GM04503 (cell line): ENCODE measurements at regions not wholly inside any gene's neighbourhood (a gene's known extent, or its start where the extent isn't known, plus 50 kb on each side); places are given as distances from the start of the nearest gene placed in this dataset.
"Not testable (repeated sequence)": the region's sequence is repeated elsewhere in the genome, so short reads cannot be mapped to it uniquely, and the experiment has no call there.

Source experiments
- DNase-seq: peaks from one replicate; pipeline ENCODE4 v3.0.0-alpha.2; 2012; ENCODE audit warnings: low read depth

DNA sequence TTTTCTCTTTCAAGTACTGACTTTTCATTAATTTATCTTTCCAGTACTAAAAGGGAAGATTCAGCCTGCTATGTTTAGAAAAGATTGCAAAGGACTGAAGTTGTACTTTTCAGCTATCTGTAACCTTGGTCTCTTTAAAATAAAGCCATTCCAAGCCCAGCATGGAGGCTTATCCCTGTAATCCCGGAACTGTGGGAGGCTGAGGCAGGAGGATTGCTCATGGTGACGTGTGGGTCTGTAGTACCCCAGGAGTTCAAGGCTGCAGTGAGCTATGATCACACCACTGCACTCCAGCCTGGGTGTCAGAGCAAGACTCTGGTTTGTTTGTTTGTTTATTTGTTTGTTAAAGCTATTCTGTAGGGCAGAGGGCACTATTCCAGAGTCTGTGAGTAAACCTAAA lies 50.6 kb upstream of the TMEM170B start:
- no peak for DNase-seq

DNA sequence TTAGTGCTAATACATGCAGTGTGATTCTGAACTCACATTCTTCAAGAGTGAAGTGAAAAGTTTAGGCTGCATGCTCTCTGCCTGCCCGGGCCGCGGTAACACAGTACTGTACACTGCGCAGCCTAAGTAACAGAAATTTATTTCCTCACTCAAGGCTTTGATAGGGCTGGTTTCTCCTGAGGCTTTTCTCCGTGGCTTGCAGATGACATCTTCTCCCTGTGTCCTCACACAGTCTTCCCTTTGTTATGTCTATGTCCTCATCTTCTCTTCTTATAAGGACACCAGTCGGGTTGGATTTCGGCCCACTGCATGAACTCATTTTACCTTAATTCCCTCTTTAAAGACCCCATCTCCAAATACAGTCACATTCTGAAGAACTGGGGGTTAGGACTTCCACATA lies 51.1 kb upstream of the TMEM170B start:
- DNase-seq, result no peak

DNA sequence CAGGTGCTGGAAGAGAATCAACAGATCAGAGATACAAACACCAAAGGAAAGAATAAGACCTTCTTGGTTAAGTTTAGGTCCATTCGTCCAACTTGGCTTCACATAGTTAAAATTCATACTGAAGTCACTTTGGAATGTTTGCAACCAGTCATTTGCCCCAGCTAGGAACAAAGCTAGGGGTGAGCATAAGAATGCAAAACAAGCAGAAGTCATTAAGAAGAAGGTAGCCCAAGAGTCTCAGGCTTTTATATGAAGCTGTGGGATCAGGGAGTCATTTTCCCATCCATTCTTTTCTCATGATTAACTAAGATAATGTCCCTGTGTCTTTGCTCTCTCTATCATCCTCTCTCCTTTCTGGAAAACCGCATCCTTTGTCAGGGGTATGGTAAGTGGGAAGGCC lies 51.5 kb upstream of the TMEM170B start:
- DNase-seq, result no peak

GRCh38 chr6:11485271-11485670 lies 52.3 kb upstream of the TMEM170B start:
- DNase-seq, result no peak

- DNase-seq, result no peak
Observed at GRCh38 chr6:11484441-11484840, 53.1 kb upstream of the TMEM170B start.

GRCh38 chr6:11482616-11483015 lies 54.9 kb upstream of the TMEM170B start:
- no peak for DNase-seq

GRCh38 chr6:11480541-11480940 lies 57.0 kb upstream of the TMEM170B start:
- DNase-seq, result no peak

DNA sequence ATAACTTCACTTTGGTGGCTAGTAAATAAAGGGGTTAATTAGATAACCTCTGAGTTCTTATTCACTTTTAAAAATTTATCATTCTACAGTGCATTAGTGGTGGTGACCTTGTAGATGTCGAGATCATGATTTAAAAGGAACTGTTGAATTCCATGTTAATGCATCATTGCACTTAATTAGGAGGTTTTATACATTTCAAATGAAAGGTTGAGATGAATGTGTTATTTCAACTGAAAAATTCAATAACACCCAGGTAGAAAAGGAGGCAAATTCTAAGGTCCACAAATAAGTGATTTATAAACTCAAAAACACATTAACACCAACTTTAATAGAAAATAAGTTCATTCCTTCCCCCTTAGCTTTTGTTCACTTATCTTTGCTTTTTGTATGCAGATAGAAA lies 58.3 kb upstream of the TMEM170B start:
- DNase-seq, result no peak

- DNase-seq, result no peak
Observed at GRCh38 chr6:11478586-11478985, 59.0 kb upstream of the TMEM170B start.

DNA sequence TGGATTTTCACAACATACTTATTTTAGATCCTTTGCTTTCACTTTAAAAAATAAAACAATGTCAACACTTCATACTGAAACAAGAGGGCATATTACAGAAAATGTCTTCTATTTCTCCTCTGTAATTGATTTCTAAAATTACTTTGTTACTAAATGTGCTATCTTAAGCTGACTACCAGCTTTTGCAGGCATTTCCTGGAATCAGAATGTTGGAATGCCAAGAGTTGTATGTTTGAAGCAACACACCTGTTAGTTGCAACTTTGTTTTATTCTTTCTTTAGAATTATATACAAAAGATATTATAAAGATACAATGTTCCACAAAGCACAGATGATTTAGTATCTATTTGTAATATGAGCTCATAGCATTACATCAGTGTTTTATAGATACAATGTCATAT lies 62.5 kb upstream of the TMEM170B start:
- DNase-seq, result no peak

DNA sequence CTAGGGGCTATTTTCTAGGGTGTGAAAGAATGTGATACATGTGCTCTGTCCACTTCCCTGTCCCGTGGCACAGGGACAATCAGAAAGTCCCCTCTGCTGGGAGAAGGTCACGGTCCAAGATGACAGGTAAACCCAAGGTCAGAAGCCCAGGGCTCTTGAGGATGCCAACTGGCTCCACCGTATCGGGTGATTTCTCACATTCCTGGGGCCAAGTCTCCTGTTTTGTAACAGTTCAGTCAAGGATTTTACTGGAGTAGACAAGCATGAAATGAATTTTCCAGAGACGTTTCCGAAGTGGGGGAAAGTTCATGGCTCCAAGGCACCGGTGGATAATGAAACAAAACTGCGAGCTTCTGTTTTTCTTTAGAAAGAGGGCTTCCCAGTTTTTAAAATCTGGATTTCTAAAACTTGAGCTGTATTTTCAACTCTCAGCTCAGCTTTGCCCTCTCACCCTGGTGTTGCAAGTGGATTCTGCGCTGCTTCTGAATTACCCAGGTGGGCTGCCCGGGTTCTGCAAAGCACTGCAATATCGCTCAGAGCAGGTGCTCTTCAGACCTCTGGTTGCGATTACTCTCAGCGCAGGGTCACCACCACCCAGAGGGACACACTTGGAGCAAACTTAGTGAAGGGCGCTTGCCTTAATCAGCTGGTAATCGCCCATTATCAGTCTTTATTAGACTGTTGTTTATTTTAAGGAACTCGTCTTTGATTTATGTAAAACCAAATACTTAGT lies 64.4 kb upstream of the TMEM170B start:
- no peak for DNase-seq

DNA sequence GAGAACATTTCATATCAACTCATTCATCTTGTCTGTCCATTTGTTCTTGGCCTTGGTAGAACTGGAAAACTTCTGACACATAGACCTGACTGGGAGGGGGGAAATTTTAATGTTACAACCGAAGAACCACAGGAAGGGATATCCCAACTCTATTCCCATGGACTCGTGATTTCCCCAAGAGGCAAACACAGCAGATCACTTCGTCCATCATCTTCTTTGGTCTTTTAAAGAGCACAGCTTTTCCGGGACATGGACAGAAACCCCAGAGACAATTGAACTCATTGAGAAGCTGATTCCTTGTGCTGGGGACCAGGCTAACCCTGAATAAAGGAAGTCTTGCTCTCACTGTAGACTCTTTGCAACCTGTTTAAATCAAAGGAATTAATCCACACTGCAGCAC lies 66.3 kb upstream of the TMEM170B start:
- no peak for DNase-seq

DNA sequence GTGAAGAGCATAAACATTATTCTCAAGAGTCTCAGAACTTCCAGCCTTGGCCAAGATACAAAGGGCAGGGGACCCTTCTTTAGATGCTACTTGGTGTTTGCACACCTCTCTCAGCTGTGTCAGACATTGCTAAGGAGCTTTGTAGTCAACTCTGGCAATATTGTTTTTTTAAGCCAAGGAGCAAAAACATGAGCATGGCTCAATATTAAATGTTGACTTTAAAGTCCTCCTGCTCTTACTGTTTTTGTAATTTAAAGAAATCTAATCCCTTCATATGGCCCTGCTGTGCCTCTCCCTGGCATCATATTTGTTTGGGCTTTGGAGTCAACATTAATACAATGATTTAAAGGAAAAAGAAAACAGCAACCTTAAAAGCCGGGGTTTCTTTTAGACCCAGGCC lies 67.9 kb upstream of the TMEM170B start:
- DNase-seq, result no peak

DNA sequence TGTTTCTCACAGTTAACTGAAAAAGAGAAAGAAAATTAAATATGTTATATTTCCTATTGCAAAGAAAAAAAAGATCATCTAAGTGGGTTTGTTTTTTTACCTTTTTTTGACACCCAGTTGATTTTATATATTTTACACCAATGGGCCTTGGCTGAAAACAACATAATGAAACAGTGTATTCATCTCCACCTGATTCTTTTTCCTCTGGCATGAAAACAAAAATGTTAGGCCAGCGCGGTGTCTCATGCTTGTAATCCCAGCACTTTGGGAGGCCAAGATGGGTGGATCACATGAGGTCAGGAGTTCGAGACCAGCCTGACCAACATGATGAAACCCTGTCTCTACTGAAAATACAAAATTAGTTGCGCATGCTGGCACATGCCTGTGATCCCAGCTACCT lies 69.3 kb upstream of the TMEM170B start:
- DNase-seq, result not testable (repeated sequence)

- no peak for DNase-seq
Observed at GRCh38 chr6:11467364-11467763, 70.2 kb upstream of the TMEM170B start.

- DNase-seq, result no peak
Observed at GRCh38 chr6:11463398-11463780, 74.2 kb upstream of the TMEM170B start.

GRCh38 chr6:11462742-11463397 lies 74.7 kb upstream of the TMEM170B start:
- no peak for DNase-seq

DNA sequence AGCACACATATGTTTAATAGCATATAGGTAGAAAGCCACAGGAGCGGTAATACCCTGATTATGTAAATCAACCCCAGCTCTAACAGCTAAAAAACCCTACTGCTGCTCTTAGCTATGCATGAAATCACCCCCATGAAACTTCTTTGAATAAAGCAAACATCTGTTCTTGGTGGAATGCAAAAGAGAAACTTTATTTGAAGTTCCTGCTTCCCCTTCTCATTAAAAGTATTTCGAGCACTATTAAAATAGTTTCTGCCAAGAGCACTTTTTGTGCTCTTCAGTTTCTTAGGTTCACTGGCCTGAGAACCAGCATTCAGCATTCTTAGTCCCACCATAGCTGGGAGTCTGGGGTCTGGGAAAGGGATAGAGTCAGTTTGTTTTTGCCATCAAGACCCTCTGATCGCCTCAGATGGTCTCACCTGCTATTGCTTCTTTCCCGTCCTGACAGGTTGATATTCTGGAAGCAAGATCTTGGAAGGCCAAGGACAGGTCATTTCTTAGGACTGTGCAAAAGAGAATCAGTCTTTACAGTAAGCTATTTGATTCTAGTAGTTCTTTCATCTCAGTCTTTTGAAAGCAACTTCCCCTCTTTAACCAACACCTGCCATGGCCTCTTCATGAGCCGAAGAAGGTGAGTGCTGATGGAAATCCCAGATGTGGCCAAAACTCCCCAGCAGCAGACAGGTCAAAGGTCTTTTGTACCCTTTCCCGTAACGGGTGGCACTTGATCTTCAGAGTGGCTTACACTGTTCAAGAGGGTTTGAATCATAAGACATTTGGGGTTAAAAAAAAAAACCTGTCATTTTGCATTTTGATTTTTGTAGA lies 76.5 kb upstream of the TMEM170B start:
- DNase-seq, result no peak

- no peak for DNase-seq
Observed at GRCh38 chr6:11460001-11460668, 77.4 kb upstream of the TMEM170B start.

- no peak for DNase-seq
Observed at GRCh38 chr6:11459079-11459610, 78.4 kb upstream of the TMEM170B start.

DNA sequence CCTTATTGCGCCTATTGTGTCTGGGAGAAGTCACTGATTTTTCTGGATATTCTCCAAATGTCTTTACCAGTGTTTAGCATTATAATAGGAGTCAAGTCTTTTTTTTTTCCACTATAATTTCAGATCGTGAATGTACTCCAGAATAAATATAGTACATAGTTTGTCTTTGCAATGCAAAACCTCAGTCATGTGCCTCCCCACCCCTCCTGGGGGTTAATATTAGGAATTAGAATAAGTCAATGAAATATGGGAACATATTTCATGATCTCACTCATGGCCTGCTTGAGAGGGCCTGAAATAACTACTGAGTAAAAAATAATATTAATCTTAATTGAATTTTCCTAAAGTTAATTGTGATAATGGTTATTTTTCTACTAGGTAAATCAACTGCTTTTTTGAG lies 79.0 kb upstream of the TMEM170B start:
- no peak for DNase-seq

DNA sequence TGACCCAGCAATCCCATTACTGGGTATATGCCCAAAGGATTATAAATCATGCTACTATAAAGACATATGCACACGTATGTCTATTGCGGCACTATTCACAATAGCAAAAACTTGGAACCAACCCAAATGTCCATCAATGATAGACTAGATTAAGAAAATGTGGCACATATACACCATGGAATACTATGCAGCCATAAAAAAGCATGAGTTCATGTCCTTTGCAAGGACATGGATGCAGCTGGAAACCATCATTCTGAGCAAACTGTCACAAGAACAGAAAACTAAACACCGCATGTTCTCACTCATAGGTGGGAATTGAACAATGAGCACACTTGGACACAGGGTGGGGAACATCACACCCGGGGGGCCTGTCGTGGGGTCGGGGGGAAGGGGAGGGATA lies 80.1 kb upstream of the TMEM170B start:
- DNase-seq, result not testable (repeated sequence)
